Fibroblast of mammary gland (primary cell): ENCODE measurements at regions not wholly inside any gene's neighbourhood (a gene's known extent, or its start where the extent isn't known, plus 50 kb on each side); places are given as distances from the start of the nearest gene placed in this dataset.

Source experiments
- DNase-seq: peaks from one replicate; pipeline ENCODE4 v3.0.0-alpha.2; 2010; ENCODE audit warnings: low read depth
- H3K4me3 ChIP-seq: 2 replicates; pipeline ENCODE4 v1.5.1; 2011; ENCODE audit warnings: low read depth, mild to moderate bottlenecking, low read length, moderate library complexity; ENCODE audit not compliant: control insufficient read depth
- CTCF ChIP-seq: conservative IDR thresholded peaks from 2 replicates; pipeline ENCODE4 v1.5.1; 2011; ENCODE audit warnings: low read depth, low read length, inconsistent platforms; ENCODE audit not compliant: control insufficient read depth, insufficient read depth

DNA sequence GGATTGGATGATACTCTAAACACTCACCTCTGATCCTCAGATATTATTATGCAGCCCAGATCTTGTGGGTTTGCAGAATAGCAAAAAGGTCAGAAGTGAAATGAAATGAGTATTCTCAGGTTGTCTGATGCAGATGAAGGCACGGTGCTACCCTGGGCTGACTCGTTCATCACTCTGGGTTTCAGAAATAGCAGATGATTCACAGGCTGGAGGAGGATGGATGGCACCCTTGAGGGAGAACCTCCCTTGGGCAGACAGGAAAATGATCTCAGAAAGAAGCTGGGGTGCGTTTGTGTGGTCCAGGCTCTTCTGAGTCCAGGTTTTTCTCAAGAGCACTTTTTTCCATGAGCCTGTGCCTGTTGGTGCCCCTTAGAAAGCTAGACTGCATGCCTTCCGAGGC lies 515.8 kb upstream of the MKI67 start:
- no peak overlapping the region for H3K4me3 ChIP-seq
- no peak for TF ChIP-seq CTCF
- DNase-seq, result peak; percentile 38

DNA sequence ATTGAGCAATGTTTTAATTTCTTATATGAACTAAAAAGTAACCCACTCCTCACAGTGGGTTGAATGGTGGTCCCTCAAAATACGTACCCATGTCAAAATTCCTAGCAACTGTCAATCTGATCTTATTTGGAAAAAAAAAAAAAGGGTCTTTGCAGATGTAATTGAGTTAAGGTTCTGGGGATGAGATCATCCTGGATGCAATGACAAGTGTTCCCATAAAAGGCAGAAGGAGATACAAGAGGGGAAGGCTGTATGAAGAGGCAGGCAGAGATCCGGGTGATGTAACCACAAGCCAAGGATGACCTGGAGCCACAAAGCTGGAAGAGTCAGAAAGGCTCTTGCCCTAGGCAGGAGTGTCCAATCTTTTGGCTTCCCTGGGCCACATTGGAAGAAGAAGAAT lies 516.3 kb upstream of the MKI67 start:
- TF ChIP-seq CTCF, result no peak
- peak; percentile 32 for DNase-seq
- H3K4me3 ChIP-seq, result no peak overlapping the region

DNA sequence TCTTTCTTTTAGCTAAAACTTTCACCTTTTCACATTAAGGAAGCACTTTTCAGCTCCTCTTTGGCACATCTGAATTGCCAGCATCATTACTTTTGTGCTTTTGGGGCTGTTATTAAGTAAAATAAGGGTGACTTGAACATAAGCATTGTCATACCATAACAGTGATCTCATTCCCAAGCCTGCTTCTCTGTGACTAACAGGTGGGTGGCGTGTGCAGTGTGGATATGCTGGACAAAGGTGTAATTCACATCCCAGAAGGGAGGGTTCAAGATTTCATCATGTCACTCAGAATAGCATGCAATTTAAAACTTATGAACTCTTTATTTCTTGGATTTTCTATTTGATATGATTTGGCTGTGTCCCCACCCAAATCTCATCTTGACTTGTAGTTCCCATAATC lies 517.4 kb upstream of the MKI67 start:
- DNase-seq, result no peak
- TF ChIP-seq CTCF, result no peak
- H3K4me3 ChIP-seq, result no peak overlapping the region

DNA sequence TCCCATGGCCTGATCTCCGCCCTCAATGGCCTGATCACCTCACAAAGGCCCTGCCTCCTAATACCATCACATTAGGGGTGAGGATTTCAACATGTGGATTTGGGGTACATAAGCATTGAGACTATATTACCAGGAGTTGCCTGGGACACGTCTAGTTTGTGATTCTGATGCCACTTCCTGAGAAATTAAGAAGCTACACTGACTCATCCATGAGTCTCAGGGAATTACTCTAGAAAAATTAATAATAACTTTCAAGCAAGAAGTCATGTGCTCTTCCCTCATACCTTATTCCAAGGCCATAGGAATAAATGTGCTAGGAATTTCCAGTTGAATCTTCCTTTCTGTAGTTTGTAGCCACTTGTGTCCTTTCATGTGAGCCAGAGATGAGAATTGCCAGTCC lies 519.3 kb upstream of the MKI67 start:
- no peak for DNase-seq
- TF ChIP-seq CTCF, result no peak
- H3K4me3 ChIP-seq, result no peak overlapping the region

- DNase-seq, result no peak
- TF ChIP-seq CTCF, result no peak
- H3K4me3 ChIP-seq, result no peak overlapping the region
Measured at GRCh38 chr10:128646956-128647355, 520.7 kb upstream of the MKI67 start.

DNA sequence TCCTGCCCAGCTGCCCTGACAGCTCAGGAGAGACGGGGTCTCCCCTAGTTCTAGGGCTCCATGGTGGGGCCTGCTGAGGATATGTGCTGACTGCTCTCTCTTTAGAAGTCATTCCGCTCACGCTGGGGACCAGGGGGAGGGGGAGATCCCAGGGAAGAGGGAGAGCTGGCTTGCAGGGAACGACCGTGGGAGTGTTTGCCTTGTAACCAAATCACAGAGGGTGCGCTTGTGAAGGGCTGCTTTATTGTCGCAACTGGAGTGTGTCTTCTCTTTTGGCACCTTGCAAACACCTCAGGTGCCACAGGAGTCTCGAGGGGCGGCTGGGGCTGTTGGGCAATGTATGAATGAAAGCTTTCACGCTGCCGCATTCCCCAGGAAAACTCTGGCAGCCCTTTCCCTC lies 531.3 kb upstream of the MKI67 start:
- TF ChIP-seq CTCF, result no peak
- H3K4me3 ChIP-seq, result no peak overlapping the region

DNA sequence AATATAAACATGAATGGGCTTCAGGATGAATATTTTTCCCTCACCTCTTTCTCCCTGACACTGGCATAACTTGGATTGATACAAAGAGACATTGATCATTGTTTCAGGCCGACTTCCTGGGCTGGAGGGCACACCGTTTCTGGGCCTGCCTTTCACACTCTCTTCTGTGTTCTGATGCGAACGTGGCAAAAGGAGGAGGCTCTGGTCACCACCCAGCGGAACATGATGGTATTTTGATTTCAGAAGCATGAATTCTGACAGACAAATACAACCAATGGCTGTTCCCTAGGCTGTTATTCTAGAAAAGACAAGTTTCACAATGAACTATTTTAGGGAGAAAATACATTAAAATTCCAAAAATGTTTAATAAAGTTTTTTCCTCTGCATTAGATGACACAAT lies 534.5 kb upstream of the MKI67 start:
- no peak overlapping the region for H3K4me3 ChIP-seq
- TF ChIP-seq CTCF, result no peak
- DNase-seq, result no peak

More for the DNA sequence above, 531.3 kb upstream of the MKI67 start:
- no peak for DNase-seq
